ENCODE measurements at regions not wholly inside any gene's neighbourhood (a gene's known extent, or its start where the extent isn't known, plus 50 kb on each side); places are given as distances from the start of the nearest gene placed in this dataset.
A peak's percentile ranks its signal among the peaks of the same experiment; 100 is the strongest.

GRCh38 chr3:113148284-113148683 is 63.1 kb upstream of the BOC start:
- no peaks in the 10 kb centered on the region for H3K9me3 ChIP-seq
- intact Hi-C loops (cut with DNase I) = no loop called here
- no peaks in the 10 kb centered on the region for H3K27me3 ChIP-seq (ENCODE audit: insufficient read depth in 3 of 3, low read length in 2 of 3)
- 23 to 35% (median 25%) methylated on average over 4 of the region's 4 CpGs for WGBS, 3 donors
- H3K36me3 ChIP-seq (ENCODE audit: insufficient read depth in 1 of 2, low read depth in 1 of 2) = no peaks in the 10 kb centered on the region
- no peak for TF ChIP-seq CTCF (IDR thresholded peaks at IDR 0.05)
- no peak for ATAC-seq
- no peak for DNase-seq
- H3K4me3 ChIP-seq = no peak overlapping the region
- H3K4me1 ChIP-seq = peaks cover 21% of the 10 kb centered on the region
- H3K27ac ChIP-seq = no peak overlapping the region

GRCh38 chr3:113150250-113150649 is 61.1 kb upstream of the BOC start:
- H3K4me1 ChIP-seq = peaks cover 21% of the 10 kb centered on the region
- intact Hi-C loops (cut with DNase I) = no loop called here
- no peak overlapping the region for H3K4me3 ChIP-seq
- H3K27me3 ChIP-seq (ENCODE audit: insufficient read depth in 3 of 3, low read length in 2 of 3) = no peaks in the 10 kb centered on the region
- 54 to 75% (median 61%) methylated on average over 5 of the region's 5 CpGs for WGBS, 3 donors
- H3K27ac ChIP-seq = no peak overlapping the region
- ATAC-seq (peak in 3 of 4 donors; percentile 37 to 47 (median 38)), DNase-seq (peak in 1 of 2 donors; percentile 51)
- H3K36me3 ChIP-seq (ENCODE audit: insufficient read depth in 1 of 2, low read depth in 1 of 2) = no peaks in the 10 kb centered on the region
- TF ChIP-seq CTCF (IDR thresholded peaks at IDR 0.05) = no peak
- no peaks in the 10 kb centered on the region for H3K9me3 ChIP-seq

- DNase-seq = peak; percentile 55 to 63
Observed at GRCh38 chr3:113151461-113152031, 59.8 kb upstream of the BOC start.

GRCh38 chr3:113152849-113153248 is 58.5 kb upstream of the BOC start:
- no peaks in the 10 kb centered on the region for H3K9me3 ChIP-seq
- H3K27ac ChIP-seq = peak overlapping the region; percentile 27
- H3K4me1 ChIP-seq = peaks cover 14% of the 10 kb centered on the region
- H3K4me3 ChIP-seq = no peak overlapping the region
- WGBS, 3 donors = 40 to 58% (median 43%) methylated on average over 1 of the region's 1 CpG
- no peak for TF ChIP-seq CTCF (IDR thresholded peaks at IDR 0.05)
- no peak for DNase-seq
- H3K27me3 ChIP-seq (ENCODE audit: insufficient read depth in 3 of 3, low read length in 2 of 3) = no peaks in the 10 kb centered on the region
- intact Hi-C loops (cut with DNase I) = no loop called here
- no peak for ATAC-seq
- H3K36me3 ChIP-seq (ENCODE audit: insufficient read depth in 1 of 2, low read depth in 1 of 2) = no peaks in the 10 kb centered on the region

More at GRCh38 chr3:113151461-113152031, 59.8 kb upstream of the BOC start:
- intact Hi-C loops (cut with DNase I) = no loop called here
- TF ChIP-seq CTCF (IDR thresholded peaks at IDR 0.05) = no peak
- H3K27me3 ChIP-seq (ENCODE audit: insufficient read depth in 3 of 3, low read length in 2 of 3) = no peaks in the 10 kb centered on the region
- H3K4me3 ChIP-seq = no peak overlapping the region
- no peaks in the 10 kb centered on the region for H3K36me3 ChIP-seq (ENCODE audit: insufficient read depth in 1 of 2, low read depth in 1 of 2)
- ATAC-seq = peak in 3 of 4 donors; percentile 50 to 75 (median 56)
- WGBS, 3 donors = 63 to 72% (median 64%) methylated on average over 6 of the region's 6 CpGs
- peaks cover 21% of the 10 kb centered on the region for H3K4me1 ChIP-seq
- peak overlapping the region; percentile 27 for H3K27ac ChIP-seq
- no peaks in the 10 kb centered on the region for H3K9me3 ChIP-seq
